Epithelial cell of prostate (primary cell): ENCODE measurements at regions not wholly inside any gene's neighbourhood (a gene's known extent, or its start where the extent isn't known, plus 50 kb on each side); places are given as distances from the start of the nearest gene placed in this dataset.
A peak's percentile ranks its signal among the peaks of the same experiment; 100 is the strongest.
"Not testable (repeated sequence)": the region's sequence is repeated elsewhere in the genome, so short reads cannot be mapped to it uniquely, and the experiment has no call there.

Experiments
- DNase-seq: peaks from one replicate; pipeline ENCODE4 v3.0.0-alpha.2; 2011; ENCODE audit warnings: low read depth, low spot score
- H3K27ac ChIP-seq: fragments of 450-650 bp; 2 replicates; pipeline ENCODE4 v1.5.1; 2017; ENCODE audit warnings: mild to moderate bottlenecking

DNA sequence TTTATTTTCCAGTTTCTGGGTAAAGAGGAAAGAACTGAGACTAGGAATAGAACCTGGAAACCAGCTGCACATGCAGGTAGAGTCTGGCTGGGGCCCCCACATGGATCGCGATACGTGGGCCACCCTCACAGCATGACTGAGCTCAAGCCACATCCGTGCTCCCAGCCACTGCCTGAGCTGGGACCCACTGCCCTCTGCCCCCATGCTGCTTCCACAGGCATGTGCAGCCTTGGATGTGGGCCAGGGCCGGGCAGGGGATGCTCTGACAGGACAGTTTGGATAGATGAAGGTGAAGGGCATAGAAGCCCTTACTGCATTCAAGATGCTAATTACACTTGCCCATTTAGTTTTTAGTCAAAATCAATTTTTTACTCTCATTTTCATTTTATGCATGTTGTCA is 321.2 kb downstream of the DCDC2C start:
- H3K27ac ChIP-seq, result no peak overlapping the region
- DNase-seq, result no peak

- H3K27ac ChIP-seq, result no peak overlapping the region
- no peak for DNase-seq
Observed at GRCh38 chr2:4029081-4029480, 325.7 kb downstream of the DCDC2C start.

- H3K27ac ChIP-seq, result no peak overlapping the region
- no peak for DNase-seq
Observed at GRCh38 chr2:4039896-4040295, 336.5 kb downstream of the DCDC2C start.

DNA sequence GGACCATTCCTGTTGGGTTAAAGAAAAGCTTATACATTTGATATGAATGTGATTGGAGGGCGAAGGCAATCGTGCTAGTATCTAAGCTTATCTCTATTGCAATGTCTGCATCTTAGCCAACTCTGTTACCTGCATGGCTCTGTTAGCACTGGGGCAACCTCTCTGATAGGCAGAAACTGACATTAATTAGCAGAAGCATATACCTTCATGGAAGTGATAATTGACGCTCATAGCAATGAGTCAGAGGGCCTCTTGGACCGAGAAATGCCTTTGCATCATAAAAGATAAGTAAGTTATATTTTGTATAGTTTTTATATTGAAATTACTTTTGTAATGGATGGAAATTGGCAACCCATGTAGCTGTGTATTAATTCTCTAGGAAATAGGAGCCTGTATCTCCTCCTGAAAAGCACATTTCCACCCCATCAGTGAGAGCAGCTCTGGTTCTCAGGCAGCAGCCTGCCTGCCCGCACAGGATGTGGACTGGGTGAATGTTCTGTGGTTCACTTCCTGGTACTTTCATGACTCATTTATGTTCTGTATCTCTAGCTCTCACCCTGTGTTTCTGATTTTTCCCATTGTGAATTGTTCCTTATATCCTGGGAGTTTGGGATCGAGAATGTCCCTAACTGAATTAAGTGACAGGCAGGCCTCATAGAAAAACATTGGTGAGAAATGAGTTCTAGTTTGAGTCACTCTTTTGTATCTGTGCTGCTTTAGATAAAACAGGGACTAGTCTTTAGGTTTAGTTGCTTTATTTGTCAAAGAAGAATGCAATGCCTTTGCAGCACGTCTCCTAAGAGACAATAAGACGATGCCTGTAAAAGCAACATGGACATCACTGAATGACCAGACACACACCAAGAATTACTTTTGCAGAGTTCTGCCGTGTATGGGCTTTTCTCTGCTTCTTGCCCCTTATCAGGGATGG is 344.9 kb downstream of the DCDC2C start:
- H3K27ac ChIP-seq, result no peak overlapping the region
- DNase-seq, result peak; percentile 3

DNA sequence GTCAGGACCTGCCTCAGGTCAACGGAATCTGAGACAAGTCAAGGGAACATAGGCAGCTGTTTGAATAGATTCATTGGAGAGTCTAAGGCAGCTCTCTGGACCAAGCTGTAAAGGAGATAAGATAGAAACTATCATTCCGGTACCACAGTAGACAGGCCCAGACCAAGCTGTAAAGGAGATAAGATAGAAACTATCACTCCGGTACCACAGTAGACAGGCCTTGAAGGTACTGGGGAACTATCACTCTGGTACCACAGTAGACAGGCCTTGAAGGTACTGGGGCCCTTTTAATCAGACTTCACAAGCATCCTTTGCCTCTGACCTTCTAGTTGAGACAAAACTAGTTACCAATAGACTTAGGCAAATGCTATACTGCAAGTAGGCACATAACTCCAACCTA is 346.1 kb downstream of the DCDC2C start:
- H3K27ac ChIP-seq, result no peak overlapping the region
- DNase-seq, result no peak

GRCh38 chr2:4053769-4054493 is 350.6 kb downstream of the DCDC2C start:
- no peak overlapping the region for H3K27ac ChIP-seq
- DNase-seq, result no peak

GRCh38 chr2:4066217-4066616 is 362.8 kb downstream of the DCDC2C start:
- no peak for DNase-seq
- H3K27ac ChIP-seq, result no peak overlapping the region

- H3K27ac ChIP-seq, result no peak overlapping the region
- no peak for DNase-seq
Observed at GRCh38 chr2:4073026-4073569, 369.7 kb downstream of the DCDC2C start.

GRCh38 chr2:4077017-4077416 is 373.6 kb downstream of the DCDC2C start:
- no peak for DNase-seq
- H3K27ac ChIP-seq, result no peak overlapping the region

DNA sequence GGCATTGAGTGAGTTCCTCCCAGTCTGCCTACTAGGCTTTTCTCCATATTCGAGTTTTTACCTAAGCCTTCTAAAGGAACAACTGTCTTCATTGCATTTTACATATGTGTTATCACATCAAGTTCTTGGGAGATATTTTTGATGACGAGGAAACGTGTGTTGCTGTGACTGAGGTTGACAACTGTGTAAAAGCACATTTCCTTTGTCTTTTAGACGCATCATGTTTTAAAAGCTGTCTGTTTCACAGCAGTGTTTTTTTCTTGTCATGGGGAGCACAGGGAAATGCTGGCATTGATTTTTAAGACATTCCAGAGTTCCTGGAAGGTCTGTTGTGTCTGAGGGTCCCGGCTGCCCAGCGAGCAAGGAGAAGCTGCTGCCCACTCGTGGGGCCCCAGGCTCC is 381.8 kb downstream of the DCDC2C start:
- no peak for DNase-seq
- H3K27ac ChIP-seq, result no peak overlapping the region

- no peak overlapping the region for H3K27ac ChIP-seq
- no peak for DNase-seq
Observed at GRCh38 chr2:4090668-4091630, 387.6 kb downstream of the DCDC2C start.

- no peak for DNase-seq
- H3K27ac ChIP-seq, result no peak overlapping the region
Observed at GRCh38 chr2:4091869-4092268, 388.5 kb downstream of the DCDC2C start.

DNA sequence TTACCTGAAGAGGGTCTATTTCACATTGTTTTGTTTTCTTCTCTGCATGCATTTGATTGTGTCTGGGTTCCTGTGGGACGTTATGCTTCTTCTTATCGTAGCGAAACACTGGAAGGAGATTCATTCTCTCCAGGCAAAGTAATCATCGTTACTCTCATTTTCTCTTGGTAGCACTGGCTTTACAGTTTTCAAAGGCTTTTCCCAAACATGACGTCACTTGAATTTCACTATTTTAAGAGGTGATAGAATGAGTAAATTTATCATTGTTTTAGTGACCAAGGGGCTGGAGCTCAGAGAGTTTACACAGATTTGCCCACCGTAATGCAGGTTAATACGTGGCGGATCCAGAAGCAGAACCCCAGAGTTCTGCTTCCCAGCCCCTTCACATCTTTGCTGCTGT is 391.4 kb downstream of the DCDC2C start:
- no peak overlapping the region for H3K27ac ChIP-seq
- no peak for DNase-seq

- H3K27ac ChIP-seq, result no peak overlapping the region
- no peak for DNase-seq
Observed at GRCh38 chr2:4096978-4097766, 393.8 kb downstream of the DCDC2C start.

DNA sequence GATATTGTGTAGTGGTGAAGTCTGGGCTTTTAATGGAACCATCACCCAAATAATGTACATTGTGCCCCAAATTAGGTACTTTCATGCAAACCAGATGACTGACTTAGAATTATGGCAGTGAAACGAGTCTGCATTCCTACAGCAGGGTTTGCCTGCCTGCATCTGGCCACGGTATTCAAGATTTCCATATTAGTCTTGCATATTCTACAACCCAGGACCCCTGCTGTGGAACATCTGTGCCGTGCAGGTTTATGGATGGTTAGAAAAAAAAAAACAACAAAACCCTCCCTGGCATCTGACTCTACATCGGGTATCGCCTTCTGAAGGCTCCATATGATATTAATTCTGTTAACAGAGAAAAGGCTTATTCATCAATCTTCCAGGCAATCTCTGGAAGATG is 394.8 kb downstream of the DCDC2C start:
- no peak for DNase-seq
- no peak overlapping the region for H3K27ac ChIP-seq

GRCh38 chr2:4101936-4102335 is 398.6 kb downstream of the DCDC2C start:
- no peak overlapping the region for H3K27ac ChIP-seq
- no peak for DNase-seq

GRCh38 chr2:4107179-4107578 is 403.8 kb downstream of the DCDC2C start:
- H3K27ac ChIP-seq, result no peak overlapping the region
- no peak for DNase-seq

DNA sequence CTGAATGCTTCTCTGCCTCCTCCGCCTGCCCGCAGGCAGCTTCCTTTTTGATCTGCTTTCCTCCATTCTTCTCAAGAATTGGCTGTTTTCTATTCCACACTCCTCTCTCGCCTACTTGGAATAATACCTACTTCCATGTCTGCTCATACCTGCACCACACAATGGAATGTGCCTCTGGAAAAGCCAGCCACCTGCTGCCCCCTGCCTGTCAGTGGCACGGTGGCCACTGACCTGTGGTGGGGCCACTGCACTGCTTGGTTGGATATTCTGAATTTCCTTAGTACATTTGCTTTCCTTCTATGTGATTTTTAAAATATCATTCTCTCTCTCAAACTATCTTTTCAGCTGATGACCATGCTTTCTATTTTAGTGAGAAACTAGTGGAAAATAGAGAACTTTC is 406.9 kb downstream of the DCDC2C start:
- no peak overlapping the region for H3K27ac ChIP-seq
- no peak for DNase-seq

- DNase-seq, H3K27ac ChIP-seq: not testable (repeated sequence)
Observed at GRCh38 chr2:4115435-4115834, 412.1 kb downstream of the DCDC2C start.
